HUES64 (cell line): ENCODE measurements at regions not wholly inside any gene's neighbourhood (a gene's known extent, or its start where the extent isn't known, plus 50 kb on each side); places are given as distances from the start of the nearest gene placed in this dataset.

ENCODE experiments used
- H3K27ac ChIP-seq: 2 replicates; pipeline ENCODE4 v1.7.0; 2013; ENCODE audit warnings: low read depth, low read length, inconsistent platforms
- H3K27me3 ChIP-seq: 2 replicates; pipeline ENCODE4 v1.6.1; 2013; ENCODE audit warnings: mild to moderate bottlenecking, low read length; ENCODE audit not compliant: insufficient read depth
- H3K36me3 ChIP-seq: 2 replicates; pipeline ENCODE4 v1.6.1; 2013; ENCODE audit warnings: mild to moderate bottlenecking, low read length; ENCODE audit not compliant: insufficient read depth
- H3K4me1 ChIP-seq: 2 replicates; pipeline ENCODE4 v1.6.1; 2013; ENCODE audit warnings: mild to moderate bottlenecking, low read length, moderate library complexity; ENCODE audit not compliant: insufficient read depth
- H3K4me3 ChIP-seq: 2 replicates; pipeline ENCODE4 v1.5.1; 2013; ENCODE audit warnings: mild to moderate bottlenecking, low read length, moderate library complexity
- H3K9ac ChIP-seq: 2 replicates; pipeline ENCODE4 v1.6.1; 2013; ENCODE audit warnings: mild to moderate bottlenecking, low read depth, low read length
- H3K9me3 ChIP-seq: 2 replicates; pipeline ENCODE4 v1.6.1; 2013; ENCODE audit warnings: low read depth, low read length; ENCODE audit not compliant: insufficient read depth
- WGBS: fragments of 150-250, 120-280 bp; methylation state at CpG from one replicate; pipeline ENCODE4 v1.1.7; 2013; ENCODE audit warnings: missing lambda C conversion rate; 5-methylcytosine and 5-hydroxymethylcytosine counted together

GRCh38 chr4:173924561-173924960 is 358.9 kb downstream of the FBXO8 start:
- H3K36me3 ChIP-seq = no peaks in the 10 kb centered on the region
- H3K27ac ChIP-seq = no peak overlapping the region
- H3K4me3 ChIP-seq = no peak overlapping the region
- WGBS = 92% methylated on average over 4 of the region's 4 CpGs
- no peaks in the 10 kb centered on the region for H3K4me1 ChIP-seq
- no peak overlapping the region for H3K9ac ChIP-seq
- no peaks in the 10 kb centered on the region for H3K9me3 ChIP-seq
- H3K27me3 ChIP-seq = no peaks in the 10 kb centered on the region

DNA sequence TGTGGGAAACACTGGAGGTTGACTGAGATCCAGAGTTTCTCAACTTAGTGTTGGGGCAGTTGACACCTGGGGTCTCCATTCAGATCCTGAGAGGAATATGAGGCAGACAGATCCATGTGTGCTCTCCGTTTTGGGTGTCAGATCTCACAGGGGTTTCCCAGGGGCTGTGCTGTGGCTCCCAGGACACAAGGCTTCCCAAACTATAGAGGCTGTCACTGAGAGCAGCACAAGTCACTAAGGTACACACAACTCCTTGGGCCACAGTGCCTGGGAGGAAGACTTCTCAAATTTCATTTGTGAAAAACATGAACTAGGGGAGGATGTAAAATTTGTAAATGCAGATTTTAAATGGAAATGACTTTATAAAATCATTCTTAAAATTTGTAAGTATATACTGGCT is 363.6 kb downstream of the FBXO8 start:
- Histone ChIP-seq H3K27ac (no peak overlapping the region), H3K9me3 (no peaks in the 10 kb centered on the region), H3K9ac (no peak overlapping the region), H3K36me3 (no peaks in the 10 kb centered on the region), H3K27me3 (no peaks in the 10 kb centered on the region), H3K4me1 (peaks cover 4% of the 10 kb centered on the region; the same call in 1 of the 2 replicates), H3K4me3 (no peak overlapping the region)
- WGBS = 67% methylated on average over 1 of the region's 1 CpG

DNA sequence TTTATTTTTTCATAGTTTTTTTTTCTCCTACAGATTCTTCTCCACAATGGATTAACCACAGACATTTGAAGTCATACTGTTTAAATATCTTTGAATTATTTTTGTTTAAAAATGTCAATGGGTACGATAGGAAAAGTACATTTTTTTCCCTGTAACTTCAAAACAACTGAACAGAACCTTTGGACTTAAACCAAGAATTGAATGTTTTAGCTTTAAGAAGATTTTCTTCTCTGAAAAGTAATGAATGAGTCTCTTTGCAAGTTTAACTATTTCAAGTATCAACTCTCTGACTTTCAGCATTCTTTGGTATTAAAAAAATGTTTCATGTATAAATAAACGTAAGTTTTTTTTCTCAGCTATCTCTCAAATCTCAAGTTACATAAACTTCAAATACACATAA is 364.3 kb downstream of the FBXO8 start:
- H3K9ac ChIP-seq = no peak overlapping the region
- H3K27me3 ChIP-seq = no peaks in the 10 kb centered on the region
- H3K4me3 ChIP-seq = no peak overlapping the region
- H3K36me3 ChIP-seq = no peaks in the 10 kb centered on the region
- peaks cover 4% of the 10 kb centered on the region; the same call in 1 of the 2 replicates for H3K4me1 ChIP-seq
- WGBS = no CpG with 5 or more reads among the region's 2 CpGs
- H3K9me3 ChIP-seq = no peaks in the 10 kb centered on the region
- H3K27ac ChIP-seq = no peak overlapping the region

GRCh38 chr4:173917255-173917960 is 366.1 kb downstream of the FBXO8 start:
- Histone ChIP-seq H3K4me3 (no peak overlapping the region), H3K4me1 (peaks cover 4% of the 10 kb centered on the region; the same call in 1 of the 2 replicates), H3K36me3 (no peaks in the 10 kb centered on the region), H3K27ac (no peak overlapping the region), H3K27me3 (no peaks in the 10 kb centered on the region), H3K9me3 (no peaks in the 10 kb centered on the region), H3K9ac (no peak overlapping the region)
- 60% methylated on average over 8 of the region's 8 CpGs for WGBS

DNA sequence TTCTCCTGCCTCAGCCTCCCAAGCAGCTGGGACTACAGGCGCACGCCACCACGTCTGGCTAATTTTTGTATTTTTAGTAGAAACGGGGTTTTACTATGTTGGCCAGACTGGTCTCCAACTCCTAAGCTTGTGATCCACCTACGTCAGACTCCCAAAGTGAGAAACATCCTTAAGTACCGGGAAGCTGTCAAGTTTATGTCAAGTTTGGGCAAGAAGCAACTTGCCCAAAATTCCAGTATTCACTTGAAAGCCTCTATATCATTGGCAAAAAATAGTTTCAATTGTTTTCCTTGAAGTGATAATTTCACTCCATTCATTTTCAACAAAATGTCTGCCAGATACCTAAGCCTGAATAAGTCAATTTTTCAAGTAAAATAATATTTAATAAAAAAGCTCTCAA is 370.0 kb downstream of the FBXO8 start:
- H3K27me3 ChIP-seq = no peaks in the 10 kb centered on the region
- WGBS = 91% methylated on average over 6 of the region's 6 CpGs
- H3K27ac ChIP-seq = no peak overlapping the region
- H3K9me3 ChIP-seq = no peaks in the 10 kb centered on the region
- H3K9ac ChIP-seq = no peak overlapping the region
- no peak overlapping the region for H3K4me3 ChIP-seq
- peaks cover 4% of the 10 kb centered on the region; the same call in 1 of the 2 replicates for H3K4me1 ChIP-seq
- no peaks in the 10 kb centered on the region for H3K36me3 ChIP-seq

- 88% methylated on average over 1 of the region's 1 CpG for WGBS
- Histone ChIP-seq H3K9me3 (no peaks in the 10 kb centered on the region), H3K4me1 (peaks cover 3% of the 10 kb centered on the region; the same call in 1 of the 2 replicates), H3K27ac (no peak overlapping the region), H3K4me3 (no peak overlapping the region), H3K36me3 (no peaks in the 10 kb centered on the region), H3K27me3 (no peaks in the 10 kb centered on the region), H3K9ac (no peak overlapping the region)
Observed at GRCh38 chr4:173912384-173912783, 371.1 kb downstream of the FBXO8 start.

GRCh38 chr4:173910891-173911290 is 372.6 kb downstream of the FBXO8 start:
- Histone ChIP-seq H3K4me1 (no peaks in the 10 kb centered on the region), H3K36me3 (no peaks in the 10 kb centered on the region), H3K9ac (no peak overlapping the region), H3K4me3 (no peak overlapping the region), H3K27me3 (no peaks in the 10 kb centered on the region), H3K27ac (no peak overlapping the region), H3K9me3 (no peaks in the 10 kb centered on the region)
- 91% methylated on average over 4 of the region's 4 CpGs for WGBS

GRCh38 chr4:173909294-173909693 is 374.2 kb downstream of the FBXO8 start:
- no peaks in the 10 kb centered on the region for H3K9me3 ChIP-seq
- H3K27me3 ChIP-seq = no peaks in the 10 kb centered on the region
- no peaks in the 10 kb centered on the region for H3K36me3 ChIP-seq
- 94% methylated on average over 3 of the region's 3 CpGs for WGBS
- H3K4me1 ChIP-seq = no peaks in the 10 kb centered on the region
- no peak overlapping the region for H3K4me3 ChIP-seq
- no peak overlapping the region for H3K27ac ChIP-seq
- no peak overlapping the region for H3K9ac ChIP-seq

GRCh38 chr4:173899813-173900212 is 369.8 kb upstream of the HAND2 start:
- Histone ChIP-seq H3K4me1 (no peaks in the 10 kb centered on the region), H3K9me3 (no peaks in the 10 kb centered on the region), H3K27me3 (no peaks in the 10 kb centered on the region), H3K4me3 (no peak overlapping the region), H3K9ac (no peak overlapping the region), H3K27ac (no peak overlapping the region), H3K36me3 (no peaks in the 10 kb centered on the region)
- 93% methylated on average over 2 of the region's 2 CpGs for WGBS

DNA sequence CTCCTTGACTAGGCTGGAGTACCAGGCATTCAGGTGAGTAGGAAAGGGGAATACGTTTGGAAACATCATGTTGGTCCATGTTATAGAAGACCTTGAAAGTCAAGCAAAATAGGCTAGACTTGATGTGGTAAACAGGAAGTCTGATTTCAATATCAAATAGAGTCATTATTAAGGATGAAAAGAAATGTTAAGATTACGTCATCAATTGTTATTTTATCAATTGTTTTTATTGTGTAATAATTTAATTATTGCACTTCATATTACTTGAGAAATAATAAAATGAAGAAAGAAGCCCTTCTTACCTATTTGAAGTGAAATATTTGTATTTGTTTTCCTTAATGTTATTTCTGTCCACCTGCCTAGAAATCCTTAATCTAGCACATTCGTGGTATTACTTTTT is 361.0 kb upstream of the HAND2 start:
- Histone ChIP-seq H3K27me3 (no peaks in the 10 kb centered on the region), H3K4me1 (no peaks in the 10 kb centered on the region), H3K36me3 (no peaks in the 10 kb centered on the region), H3K4me3 (no peak overlapping the region), H3K9me3 (no peaks in the 10 kb centered on the region), H3K27ac (no peak overlapping the region), H3K9ac (no peak overlapping the region)
- 96% methylated on average over 1 of the region's 3 CpGs for WGBS

- no peaks in the 10 kb centered on the region for H3K27me3 ChIP-seq
- H3K4me3 ChIP-seq = no peak overlapping the region
- 93% methylated on average over 2 of the region's 4 CpGs for WGBS
- no peaks in the 10 kb centered on the region for H3K9me3 ChIP-seq
- no peaks in the 10 kb centered on the region for H3K4me1 ChIP-seq
- no peak overlapping the region for H3K27ac ChIP-seq
- no peak overlapping the region for H3K9ac ChIP-seq
- H3K36me3 ChIP-seq = no peaks in the 10 kb centered on the region
Observed at GRCh38 chr4:173883821-173884220, 353.8 kb upstream of the HAND2 start.

- Histone ChIP-seq H3K36me3 (no peaks in the 10 kb centered on the region), H3K27me3 (no peaks in the 10 kb centered on the region), H3K4me3 (no peak overlapping the region), H3K27ac (no peak overlapping the region), H3K9me3 (no peaks in the 10 kb centered on the region), H3K9ac (no peak overlapping the region), H3K4me1 (no peaks in the 10 kb centered on the region)
- WGBS = no CpG with 5 or more reads among the region's 1 CpG
Observed at GRCh38 chr4:173880897-173881296, 350.9 kb upstream of the HAND2 start.
